Keratinocyte (primary cell): ENCODE measurements at regions not wholly inside any gene's neighbourhood (a gene's known extent, or its start where the extent isn't known, plus 50 kb on each side); places are given as distances from the start of the nearest gene placed in this dataset.

Experiments used
- DNase-seq: peaks from one replicate; pipeline ENCODE4 v3.0.0-alpha.2; 2011; ENCODE audit warnings: low read depth, missing footprints, low spot score
- FAIRE-seq: peaks from 2 replicates; lab custom pipeline; 2011; peaks lifted over from hg19 to GRCh38; lab: Jason Lieb, UNC
- H2AFZ ChIP-seq: 2 replicates; pipeline ENCODE4 v1.6.0; 2012; ENCODE audit warnings: low read length, control low read depth, inconsistent platforms; ENCODE audit not compliant: control insufficient read depth
- H3K27ac ChIP-seq: 2 replicates; pipeline ENCODE4 v1.5.1; 2011; ENCODE audit warnings: low read length; ENCODE audit not compliant: control insufficient read depth, insufficient read depth
- H3K27me3 ChIP-seq: 3 replicates; pipeline ENCODE4 v1.6.0; 2011; ENCODE audit warnings: low read length; ENCODE audit not compliant: control insufficient read depth, insufficient read depth; ENCODE audit errors: extremely low read depth
- H3K36me3 ChIP-seq, 2 experiments: 2 replicates in 1 of 2; 3 replicates in 1 of 2; pipeline ENCODE4 v1.5.1; 2011; ENCODE audit warnings: low read length in 2 of 2, mild to moderate bottlenecking in 1 of 2; ENCODE audit not compliant: control insufficient read depth in 2 of 2, insufficient read depth in 2 of 2; ENCODE audit errors: extremely low read depth in 1 of 2
- H3K4me1 ChIP-seq: 3 replicates; pipeline ENCODE4 v1.5.1; 2011; ENCODE audit warnings: low read length; ENCODE audit not compliant: control insufficient read depth, insufficient read depth; ENCODE audit errors: extremely low read depth
- H3K4me2 ChIP-seq: 3 replicates; pipeline ENCODE4 v1.6.0; 2011; ENCODE audit warnings: low read depth, low read length; ENCODE audit not compliant: control insufficient read depth, insufficient read depth; ENCODE audit errors: extremely low read depth
- H3K4me3 ChIP-seq, 3 experiments: fragments of 200-600 bp in 1 of 3; sonication (generic) in 1 of 3; 2 replicates in 2 of 3; 3 replicates in 1 of 3; pipeline ENCODE4 v1.5.1; 2011 to 2016; ENCODE audit warnings: low read length in 3 of 3, mild to moderate bottlenecking in 3 of 3, control low read depth in 2 of 3, inconsistent platforms in 1 of 3, low read depth in 1 of 3, mixed read lengths in 1 of 3, mixed run types in 1 of 3, moderate library complexity in 1 of 3; ENCODE audit not compliant: control insufficient read depth in 2 of 3, insufficient read depth in 2 of 3; ENCODE audit errors: extremely low read depth in 1 of 3
- H3K79me2 ChIP-seq: 2 replicates; pipeline ENCODE4 v1.6.0; 2012; ENCODE audit warnings: low read length; ENCODE audit not compliant: control insufficient read depth, insufficient read depth
- H3K9ac ChIP-seq: 3 replicates; pipeline ENCODE4 v1.6.0; 2011; ENCODE audit warnings: low read length; ENCODE audit not compliant: control insufficient read depth, insufficient read depth; ENCODE audit errors: extremely low read depth
- H3K9me1 ChIP-seq: 3 replicates; pipeline ENCODE4 v1.6.0; 2011; ENCODE audit warnings: low read length; ENCODE audit not compliant: control insufficient read depth, insufficient read depth; ENCODE audit errors: extremely low read depth
- H3K9me3 ChIP-seq: 2 replicates; pipeline ENCODE4 v1.5.1; 2012; ENCODE audit warnings: low read depth, low read length; ENCODE audit not compliant: control insufficient read depth
- H4K20me1 ChIP-seq: 3 replicates; pipeline ENCODE4 v1.6.0; 2011; ENCODE audit warnings: low read length; ENCODE audit not compliant: control insufficient read depth, insufficient read depth; ENCODE audit errors: extremely low read depth
- EZH2 ChIP-seq: IDR thresholded peaks from one replicate; pipeline ENCODE4 v1.6.1; 2012; ENCODE audit warnings: inconsistent platforms, mild to moderate bottlenecking, low read length, moderate library complexity
- dilution Hi-C: fragments of 300-500 bp; cut with MboI; formaldehyde crosslinking; loops from one replicate; pipeline ENCODE4 v1.7.0; 2020; ENCODE audit warnings: low sequenced_read_pairs; ENCODE audit not compliant: extremely low pct_ligation_motif_present
- TF ChIP-seq, protein P1 (sequence below), 3 experiments: IDR thresholded peaks in 1 of 3; conservative IDR thresholded peaks in 1 of 3; optimal IDR thresholded peaks in 1 of 3; 2 replicates in 2 of 3; 3 replicates in 1 of 3; pipeline versions ENCODE3 to v1.5.1; 2011; ENCODE audit warnings: low read length in 3 of 3, mild to moderate bottlenecking in 3 of 3, moderate library complexity in 2 of 3, control low read depth in 1 of 3, inconsistent platforms in 1 of 3; ENCODE audit not compliant: insufficient read depth in 2 of 3; ENCODE audit errors: extremely low read depth in 1 of 3

GRCh38 chr2:193326296-193326695 is 1131.6 kb upstream of the TMEFF2 start:
- H3K36me3 ChIP-seq: no peaks in the 10 kb centered on the region
- TF ChIP-seq EZH2: no peak
- TF ChIP-seq, protein P1, sequence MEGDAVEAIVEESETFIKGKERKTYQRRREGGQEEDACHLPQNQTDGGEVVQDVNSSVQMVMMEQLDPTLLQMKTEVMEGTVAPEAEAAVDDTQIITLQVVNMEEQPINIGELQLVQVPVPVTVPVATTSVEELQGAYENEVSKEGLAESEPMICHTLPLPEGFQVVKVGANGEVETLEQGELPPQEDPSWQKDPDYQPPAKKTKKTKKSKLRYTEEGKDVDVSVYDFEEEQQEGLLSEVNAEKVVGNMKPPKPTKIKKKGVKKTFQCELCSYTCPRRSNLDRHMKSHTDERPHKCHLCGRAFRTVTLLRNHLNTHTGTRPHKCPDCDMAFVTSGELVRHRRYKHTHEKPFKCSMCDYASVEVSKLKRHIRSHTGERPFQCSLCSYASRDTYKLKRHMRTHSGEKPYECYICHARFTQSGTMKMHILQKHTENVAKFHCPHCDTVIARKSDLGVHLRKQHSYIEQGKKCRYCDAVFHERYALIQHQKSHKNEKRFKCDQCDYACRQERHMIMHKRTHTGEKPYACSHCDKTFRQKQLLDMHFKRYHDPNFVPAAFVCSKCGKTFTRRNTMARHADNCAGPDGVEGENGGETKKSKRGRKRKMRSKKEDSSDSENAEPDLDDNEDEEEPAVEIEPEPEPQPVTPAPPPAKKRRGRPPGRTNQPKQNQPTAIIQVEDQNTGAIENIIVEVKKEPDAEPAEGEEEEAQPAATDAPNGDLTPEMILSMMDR (optimal IDR thresholded peaks at IDR 0.05 in 1 of 3, IDR thresholded peaks at IDR 0.05 in 1 of 3, conservative IDR thresholded peaks at IDR 0.05 in 1 of 3; ENCODE audit: extremely low read depth in 1 of 3, insufficient read depth in 2 of 3, low read length in 3 of 3): no peak
- H4K20me1 ChIP-seq: no peaks in the 10 kb centered on the region
- H3K27me3 ChIP-seq: no peaks in the 10 kb centered on the region
- H3K4me3 ChIP-seq: no peak overlapping the region
- no peaks in the 10 kb centered on the region for H3K4me1 ChIP-seq
- no peaks in the 10 kb centered on the region for H3K79me2 ChIP-seq
- no peaks in the 10 kb centered on the region for H3K9me1 ChIP-seq
- DNase-seq (no peak), FAIRE-seq (no peak)
- H3K9ac ChIP-seq: no peak overlapping the region
- H3K4me2 ChIP-seq: no peak overlapping the region
- no peak overlapping the region for H3K27ac ChIP-seq
- H3K9me3 ChIP-seq: no peaks in the 10 kb centered on the region
- dilution Hi-C loops: no loop called here
- no peak overlapping the region for H2AFZ ChIP-seq

DNA sequence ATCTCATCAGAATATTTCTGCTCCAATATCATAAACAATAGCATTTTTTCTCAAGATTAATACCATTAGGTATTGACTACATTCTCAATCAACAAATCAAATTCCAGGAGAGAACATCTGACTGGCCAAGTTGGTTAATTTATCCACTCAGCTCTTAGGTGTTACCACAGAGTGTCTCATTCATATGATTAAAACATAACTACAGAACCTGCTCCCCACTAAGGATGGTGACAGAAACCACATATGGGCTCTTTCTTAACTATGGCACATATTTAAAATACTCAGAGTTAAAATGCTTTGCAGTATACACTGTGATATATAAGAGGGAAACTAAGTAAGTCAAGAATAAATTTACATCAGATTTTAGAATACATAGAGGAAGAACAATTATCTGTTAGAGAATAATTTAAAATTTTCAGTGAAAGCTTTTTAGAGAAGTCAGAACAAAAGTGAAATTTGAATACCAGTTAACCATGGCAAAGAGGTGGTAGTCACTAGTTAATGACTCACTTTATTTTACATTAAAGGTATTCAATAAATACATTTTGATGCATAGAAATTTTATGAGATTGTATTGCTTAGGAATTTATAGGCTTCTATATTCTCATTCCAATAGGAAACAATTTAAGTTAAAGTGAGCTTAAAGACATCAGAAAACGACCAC is 1120.8 kb upstream of the TMEFF2 start:
- Histone ChIP-seq H3K9ac (no peak overlapping the region), H4K20me1 (no peaks in the 10 kb centered on the region), H2AFZ (no peak overlapping the region), H3K27ac (no peak overlapping the region), H3K79me2 (no peaks in the 10 kb centered on the region), H3K4me2 (no peak overlapping the region), H3K4me3 (no peak overlapping the region), H3K27me3 (no peaks in the 10 kb centered on the region), H3K4me1 (no peaks in the 10 kb centered on the region), H3K36me3 (no peaks in the 10 kb centered on the region), H3K9me3 (no peaks in the 10 kb centered on the region), H3K9me1 (no peaks in the 10 kb centered on the region)
- FAIRE-seq: no peak
- TF ChIP-seq, protein P1 (optimal IDR thresholded peaks at IDR 0.05 in 1 of 3, IDR thresholded peaks at IDR 0.05 in 1 of 3, conservative IDR thresholded peaks at IDR 0.05 in 1 of 3; ENCODE audit: extremely low read depth in 1 of 3, insufficient read depth in 2 of 3, low read length in 3 of 3): no peak
- TF ChIP-seq EZH2: no peak
- dilution Hi-C loops: no loop called here
- no peak for DNase-seq
